Parathyroid adenoma (tissue), 2 donors: ENCODE measurements at regions not wholly inside any gene's neighbourhood (a gene's known extent, or its start where the extent isn't known, plus 50 kb on each side); places are given as distances from the start of the nearest gene placed in this dataset.

Source experiments
- H2AFZ ChIP-seq: fragments of 300-600 bp; sonication (generic); one replicate; pipeline ENCODE4 v1.7.0; 2017; ENCODE audit warnings: antibody characterized with exemption, mild to moderate bottlenecking
- H3K27ac ChIP-seq: fragments of 300-600 bp; sonication (generic); one replicate; pipeline ENCODE4 v1.7.0; 2017
- H3K27me3 ChIP-seq: fragments of 300-600 bp; sonication (generic); one replicate; pipeline ENCODE4 v1.7.0; 2017; ENCODE audit warnings: low read length; ENCODE audit not compliant: control insufficient read depth, insufficient read depth
- H3K36me3 ChIP-seq: fragments of 300-600 bp; sonication (generic); one replicate; pipeline ENCODE4 v1.7.0; 2017; ENCODE audit warnings: low read length; ENCODE audit not compliant: control insufficient read depth, insufficient read depth
- H3K4me1 ChIP-seq: fragments of 300-600 bp; sonication (generic); one replicate; pipeline ENCODE4 v1.7.0; 2017; ENCODE audit warnings: control low read depth
- H3K4me2 ChIP-seq: fragments of 300-600 bp; sonication (generic); one replicate; pipeline ENCODE4 v1.7.0; 2017; ENCODE audit warnings: low read length
- H3K4me3 ChIP-seq: fragments of 300-600 bp; sonication (generic); one replicate; pipeline ENCODE4 v1.7.0; 2017; ENCODE audit warnings: low read depth, low read length
- H3K79me2 ChIP-seq: fragments of 300-600 bp; sonication (generic); one replicate; pipeline ENCODE4 v1.7.0; 2017; ENCODE audit warnings: control low read depth
- H3K9ac ChIP-seq: fragments of 300-600 bp; sonication (generic); one replicate; pipeline ENCODE4 v1.7.0; 2017; ENCODE audit warnings: mild to moderate bottlenecking
- H3K9me3 ChIP-seq: fragments of 300-600 bp; sonication (generic); one replicate; pipeline ENCODE4 v1.7.0; 2017; ENCODE audit warnings: low read length; ENCODE audit not compliant: control insufficient read depth
- TF ChIP-seq, protein P1 (sequence below): fragments of 300-600 bp; sonication (generic); IDR thresholded peaks from one replicate; pipeline ENCODE4 v1.7.0; 2017; ENCODE audit warnings: antibody characterized with exemption, mild to moderate bottlenecking
- donor health status: primary hyperparathyroidism.

DNA sequence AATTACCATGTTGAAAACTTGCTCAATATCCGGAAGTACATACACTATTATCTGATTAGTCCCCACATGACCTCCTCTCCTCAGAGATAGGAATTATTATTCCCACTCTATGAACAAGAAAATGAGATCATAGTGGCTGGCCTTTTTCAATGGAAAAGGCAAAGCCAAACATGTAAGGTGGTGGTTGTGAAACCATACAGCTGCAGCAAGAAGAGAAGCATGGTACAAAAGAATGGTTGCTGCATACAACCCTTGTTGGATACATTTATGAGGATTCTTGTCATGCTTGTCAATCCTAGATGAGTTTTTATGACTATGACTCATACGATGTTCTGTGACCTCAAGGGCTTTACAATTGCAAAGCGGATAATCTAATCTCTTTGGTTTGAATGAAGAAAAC lies 514.7 kb downstream of the PLPP3 start:
- H3K79me2 ChIP-seq = no peaks in the 10 kb centered on the region

DNA sequence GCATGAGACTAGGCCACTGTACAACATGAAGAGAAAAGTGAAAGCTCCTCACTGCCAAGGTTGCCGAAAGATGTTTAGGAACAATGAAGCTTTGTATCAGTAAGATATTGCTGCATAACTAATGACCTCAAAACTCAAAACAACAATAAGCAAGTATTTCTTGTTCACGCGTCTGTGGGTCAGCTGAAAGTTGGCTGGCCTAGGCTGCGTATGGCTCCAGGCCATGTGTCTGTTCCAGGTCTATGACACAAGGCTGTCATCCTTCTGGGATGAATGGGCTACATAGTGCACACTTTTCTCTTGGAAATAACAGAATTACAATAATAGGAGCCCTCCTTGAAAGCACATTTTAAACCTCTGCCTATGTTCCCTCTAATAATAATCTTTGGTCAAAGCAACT lies 515.9 kb downstream of the PLPP3 start:
- no peak overlapping the region for H3K9ac ChIP-seq
- no peaks in the 10 kb centered on the region for H3K9me3 ChIP-seq
- H3K27me3 ChIP-seq = no peaks in the 10 kb centered on the region
- no peaks in the 10 kb centered on the region for H3K79me2 ChIP-seq
- no peaks in the 10 kb centered on the region for H3K4me1 ChIP-seq
- H2AFZ ChIP-seq = no peak overlapping the region
- no peak overlapping the region for H3K27ac ChIP-seq
- H3K36me3 ChIP-seq = no peaks in the 10 kb centered on the region
- H3K4me2 ChIP-seq = no peak overlapping the region
- TF ChIP-seq, protein P1, sequence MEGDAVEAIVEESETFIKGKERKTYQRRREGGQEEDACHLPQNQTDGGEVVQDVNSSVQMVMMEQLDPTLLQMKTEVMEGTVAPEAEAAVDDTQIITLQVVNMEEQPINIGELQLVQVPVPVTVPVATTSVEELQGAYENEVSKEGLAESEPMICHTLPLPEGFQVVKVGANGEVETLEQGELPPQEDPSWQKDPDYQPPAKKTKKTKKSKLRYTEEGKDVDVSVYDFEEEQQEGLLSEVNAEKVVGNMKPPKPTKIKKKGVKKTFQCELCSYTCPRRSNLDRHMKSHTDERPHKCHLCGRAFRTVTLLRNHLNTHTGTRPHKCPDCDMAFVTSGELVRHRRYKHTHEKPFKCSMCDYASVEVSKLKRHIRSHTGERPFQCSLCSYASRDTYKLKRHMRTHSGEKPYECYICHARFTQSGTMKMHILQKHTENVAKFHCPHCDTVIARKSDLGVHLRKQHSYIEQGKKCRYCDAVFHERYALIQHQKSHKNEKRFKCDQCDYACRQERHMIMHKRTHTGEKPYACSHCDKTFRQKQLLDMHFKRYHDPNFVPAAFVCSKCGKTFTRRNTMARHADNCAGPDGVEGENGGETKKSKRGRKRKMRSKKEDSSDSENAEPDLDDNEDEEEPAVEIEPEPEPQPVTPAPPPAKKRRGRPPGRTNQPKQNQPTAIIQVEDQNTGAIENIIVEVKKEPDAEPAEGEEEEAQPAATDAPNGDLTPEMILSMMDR = no peak
- no peak overlapping the region for H3K4me3 ChIP-seq

More for the DNA sequence above, 514.7 kb downstream of the PLPP3 start:
- Histone ChIP-seq H3K9ac (no peak overlapping the region), H3K4me1 (no peaks in the 10 kb centered on the region), H3K27ac (no peak overlapping the region), H3K9me3 (no peaks in the 10 kb centered on the region), H2AFZ (no peak overlapping the region), H3K36me3 (no peaks in the 10 kb centered on the region), H3K4me2 (no peak overlapping the region), H3K27me3 (no peaks in the 10 kb centered on the region), H3K4me3 (no peak overlapping the region)
- TF ChIP-seq, protein P1 = no peak

DNA sequence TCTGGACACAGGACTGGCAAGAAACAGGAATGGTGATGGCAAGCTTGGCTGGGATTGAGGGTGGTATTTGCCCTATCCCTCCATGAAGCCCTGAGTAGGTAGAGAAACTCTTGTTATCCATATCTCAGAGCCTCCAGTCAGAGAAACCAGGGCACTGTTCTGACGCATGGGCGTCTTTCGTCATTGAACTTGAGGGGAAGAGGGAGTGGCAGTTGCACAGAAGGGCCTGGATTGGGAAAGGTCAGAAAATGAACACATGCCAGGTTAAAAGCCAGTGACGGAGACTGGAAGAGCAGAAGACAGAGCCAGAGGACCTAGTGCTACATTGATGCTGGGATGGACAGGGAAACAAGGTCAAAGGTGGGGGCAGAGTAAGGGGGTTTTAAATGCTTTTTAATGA lies 516.7 kb downstream of the PLPP3 start:
- no peaks in the 10 kb centered on the region for H3K9me3 ChIP-seq
- H3K4me1 ChIP-seq = no peaks in the 10 kb centered on the region
- H3K27ac ChIP-seq = no peak overlapping the region
- no peaks in the 10 kb centered on the region for H3K27me3 ChIP-seq
- H3K4me3 ChIP-seq = no peak overlapping the region
- H3K36me3 ChIP-seq = no peaks in the 10 kb centered on the region
- TF ChIP-seq, protein P1 = no peak
- no peaks in the 10 kb centered on the region for H3K79me2 ChIP-seq
- no peak overlapping the region for H3K9ac ChIP-seq
- H3K4me2 ChIP-seq = no peak overlapping the region
- H2AFZ ChIP-seq = no peak overlapping the region

DNA sequence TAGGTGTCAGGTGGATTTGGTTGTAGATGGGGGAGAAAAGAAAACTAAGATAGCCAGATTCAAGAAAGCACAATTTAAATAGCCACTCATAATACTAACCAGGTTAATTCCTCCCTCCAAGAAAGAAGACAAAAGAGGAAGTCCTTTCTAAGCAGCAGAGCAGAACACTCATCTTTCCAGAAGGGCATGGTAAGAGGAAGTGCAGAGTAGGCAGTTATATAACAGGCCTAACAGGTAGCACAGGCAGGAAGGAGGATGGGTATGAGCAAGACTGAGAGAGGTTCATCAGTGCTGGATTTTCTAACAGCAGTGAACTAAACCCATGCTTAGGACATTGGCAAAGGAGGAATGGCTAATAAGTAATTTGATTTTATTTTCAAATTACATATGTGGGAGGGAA lies 517.5 kb downstream of the PLPP3 start:
- no peak overlapping the region for H3K9ac ChIP-seq
- H3K27me3 ChIP-seq = no peaks in the 10 kb centered on the region
- no peak overlapping the region for H3K4me2 ChIP-seq
- no peaks in the 10 kb centered on the region for H3K79me2 ChIP-seq
- TF ChIP-seq, protein P1 = no peak
- H3K4me1 ChIP-seq = no peaks in the 10 kb centered on the region
- no peak overlapping the region for H2AFZ ChIP-seq
- H3K27ac ChIP-seq = no peak overlapping the region
- no peaks in the 10 kb centered on the region for H3K36me3 ChIP-seq
- no peaks in the 10 kb centered on the region for H3K9me3 ChIP-seq
- no peak overlapping the region for H3K4me3 ChIP-seq

DNA sequence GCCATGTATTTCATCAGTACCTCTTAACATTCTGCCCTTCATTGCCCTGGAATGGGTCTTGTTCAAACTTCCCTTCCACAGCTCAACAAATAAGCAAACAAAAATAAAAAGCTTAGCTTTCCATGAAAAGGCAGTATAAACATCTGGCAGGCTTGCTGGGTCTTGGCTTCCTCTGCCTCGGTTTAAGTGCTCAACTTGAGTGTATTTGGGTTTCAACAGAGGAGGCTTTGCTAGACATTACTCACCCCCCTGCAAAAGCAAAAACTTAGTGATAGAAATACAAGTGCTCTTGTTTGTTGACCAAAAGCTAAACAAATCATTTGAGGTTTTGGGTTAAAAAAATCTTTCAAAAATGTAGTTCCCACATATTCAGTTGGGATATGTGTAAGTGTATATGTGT lies 518.5 kb downstream of the PLPP3 start:
- Histone ChIP-seq H3K9ac (no peak overlapping the region), H2AFZ (no peak overlapping the region), H3K79me2 (no peaks in the 10 kb centered on the region), H3K9me3 (no peaks in the 10 kb centered on the region), H3K27ac (no peak overlapping the region), H3K36me3 (no peaks in the 10 kb centered on the region), H3K4me2 (no peak overlapping the region), H3K4me1 (no peaks in the 10 kb centered on the region), H3K4me3 (no peak overlapping the region), H3K27me3 (no peaks in the 10 kb centered on the region)
- TF ChIP-seq, protein P1 = no peak
